ENCODE measurements at regions not wholly inside any gene's neighbourhood (a gene's known extent, or its start where the extent isn't known, plus 50 kb on each side); places are given as distances from the start of the nearest gene placed in this dataset.

- TF ChIP-seq POLR2A (IDR thresholded peaks at IDR 0.05) (no peak), CTCF (IDR thresholded peaks at IDR 0.05) (no peak)
Observed at GRCh38 chr1:168437821-168438220, 106.0 kb downstream of the XCL2 start.

Data from tibial nerve (tissue), 3 donors.